ENCODE measurements at regions not wholly inside any gene's neighbourhood (a gene's known extent, or its start where the extent isn't known, plus 50 kb on each side); places are given as distances from the start of the nearest gene placed in this dataset.

- DNase-seq (ENCODE audit: low spot score): no peak
Observed at GRCh38 chr12:58139894-58140293, 198.5 kb downstream of the ATP23 start.

GRCh38 chr12:58140395-58140794 lies 199.0 kb downstream of the ATP23 start:
- DNase-seq (ENCODE audit: low spot score): no peak

- DNase-seq (ENCODE audit: low spot score): no peak
Observed at GRCh38 chr12:58142991-58143390, 201.6 kb downstream of the ATP23 start.

- no peak for DNase-seq (ENCODE audit: low spot score)
Observed at GRCh38 chr12:58143498-58143995, 202.2 kb downstream of the ATP23 start.

GRCh38 chr12:58148405-58148804 lies 207.0 kb downstream of the ATP23 start:
- peak; percentile 56 for DNase-seq (ENCODE audit: low spot score)

- DNase-seq (ENCODE audit: low spot score): no peak
Observed at GRCh38 chr12:58148976-58149375, 207.6 kb downstream of the ATP23 start.

GRCh38 chr12:58154359-58154758 lies 213.0 kb downstream of the ATP23 start:
- no peak for DNase-seq (ENCODE audit: low spot score)

GRCh38 chr12:58156697-58157096 lies 215.3 kb downstream of the ATP23 start:
- DNase-seq (ENCODE audit: low spot score): no peak

GRCh38 chr12:58159941-58160340 lies 218.6 kb downstream of the ATP23 start:
- no peak for DNase-seq (ENCODE audit: low spot score)

GRCh38 chr12:58161773-58162172 lies 220.4 kb downstream of the ATP23 start:
- no peak for DNase-seq (ENCODE audit: low spot score)

- no peak for DNase-seq (ENCODE audit: low spot score)
Observed at GRCh38 chr12:58163021-58163420, 221.7 kb downstream of the ATP23 start.

- DNase-seq (ENCODE audit: low spot score): no peak
Observed at GRCh38 chr12:58166643-58167042, 225.3 kb downstream of the ATP23 start.

GRCh38 chr12:58167622-58168021 lies 226.3 kb downstream of the ATP23 start:
- no peak for DNase-seq (ENCODE audit: low spot score)

GRCh38 chr12:58169826-58170225 lies 228.5 kb downstream of the ATP23 start:
- no peak for DNase-seq (ENCODE audit: low spot score)

GRCh38 chr12:58171914-58172313 lies 230.5 kb downstream of the ATP23 start:
- no peak for DNase-seq (ENCODE audit: low spot score)

GRCh38 chr12:58172433-58173073 lies 231.2 kb downstream of the ATP23 start:
- DNase-seq (ENCODE audit: low spot score): no peak

GRCh38 chr12:58174316-58174715 lies 232.9 kb downstream of the ATP23 start:
- DNase-seq (ENCODE audit: low spot score): no peak

- peak; percentile 19 for DNase-seq (ENCODE audit: low spot score)
Observed at GRCh38 chr12:58176296-58176869, 235.0 kb downstream of the ATP23 start.

GRCh38 chr12:58177366-58177765 lies 236.0 kb downstream of the ATP23 start:
- DNase-seq (ENCODE audit: low spot score): no peak

- DNase-seq (ENCODE audit: low spot score): no peak
Observed at GRCh38 chr12:58184212-58184611, 242.8 kb downstream of the ATP23 start.

GRCh38 chr12:58186401-58186800 lies 245.0 kb downstream of the ATP23 start:
- DNase-seq (ENCODE audit: low spot score): no peak

GRCh38 chr12:58186914-58187313 lies 245.5 kb downstream of the ATP23 start:
- no peak for DNase-seq (ENCODE audit: low spot score)

GRCh38 chr12:58189030-58189429 lies 247.7 kb downstream of the ATP23 start:
- no peak for DNase-seq (ENCODE audit: low spot score)

- no peak for DNase-seq (ENCODE audit: low spot score)
Observed at GRCh38 chr12:58189893-58190292, 248.5 kb downstream of the ATP23 start.
